ENCODE measurements at regions not wholly inside any gene's neighbourhood (a gene's known extent, or its start where the extent isn't known, plus 50 kb on each side); places are given as distances from the start of the nearest gene placed in this dataset.

DNA sequence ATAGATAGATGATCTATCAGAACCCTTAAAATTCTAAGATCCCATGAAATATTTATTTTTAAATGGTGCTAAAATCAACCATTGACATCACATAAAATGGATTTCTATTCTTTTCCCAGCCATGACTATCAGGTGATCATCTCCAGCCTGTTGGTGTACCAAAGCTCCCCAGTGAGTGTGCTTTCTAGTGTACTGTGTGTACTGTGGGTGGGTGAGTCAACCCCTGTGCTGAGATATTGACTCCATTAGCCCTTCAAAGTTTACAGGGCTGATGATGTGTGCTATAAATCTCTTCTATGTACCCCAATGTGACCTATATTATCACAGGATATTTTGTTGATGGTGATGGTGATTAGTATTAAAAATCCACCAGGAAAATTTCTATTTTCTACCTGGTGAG lies 344.6 kb downstream of the MMUT start:
- TF ChIP-seq, protein P1, sequence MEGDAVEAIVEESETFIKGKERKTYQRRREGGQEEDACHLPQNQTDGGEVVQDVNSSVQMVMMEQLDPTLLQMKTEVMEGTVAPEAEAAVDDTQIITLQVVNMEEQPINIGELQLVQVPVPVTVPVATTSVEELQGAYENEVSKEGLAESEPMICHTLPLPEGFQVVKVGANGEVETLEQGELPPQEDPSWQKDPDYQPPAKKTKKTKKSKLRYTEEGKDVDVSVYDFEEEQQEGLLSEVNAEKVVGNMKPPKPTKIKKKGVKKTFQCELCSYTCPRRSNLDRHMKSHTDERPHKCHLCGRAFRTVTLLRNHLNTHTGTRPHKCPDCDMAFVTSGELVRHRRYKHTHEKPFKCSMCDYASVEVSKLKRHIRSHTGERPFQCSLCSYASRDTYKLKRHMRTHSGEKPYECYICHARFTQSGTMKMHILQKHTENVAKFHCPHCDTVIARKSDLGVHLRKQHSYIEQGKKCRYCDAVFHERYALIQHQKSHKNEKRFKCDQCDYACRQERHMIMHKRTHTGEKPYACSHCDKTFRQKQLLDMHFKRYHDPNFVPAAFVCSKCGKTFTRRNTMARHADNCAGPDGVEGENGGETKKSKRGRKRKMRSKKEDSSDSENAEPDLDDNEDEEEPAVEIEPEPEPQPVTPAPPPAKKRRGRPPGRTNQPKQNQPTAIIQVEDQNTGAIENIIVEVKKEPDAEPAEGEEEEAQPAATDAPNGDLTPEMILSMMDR (IDR thresholded peaks at IDR 0.05), result no peak
- no peak for TF ChIP-seq POLR2A (IDR thresholded peaks at IDR 0.05)
